Fibroblast of the aortic adventitia (primary cell): ENCODE measurements at regions not wholly inside any gene's neighbourhood (a gene's known extent, or its start where the extent isn't known, plus 50 kb on each side); places are given as distances from the start of the nearest gene placed in this dataset. TPM values are rescaled to one million over a fixed set of nuclear protein-coding genes. Genes with fewer than 3 reads are reported as not detected.
"Not testable (repeated sequence)": the region's sequence is repeated elsewhere in the genome, so short reads cannot be mapped to it uniquely, and the experiment has no call there.

Source experiments
- DNase-seq: peaks from one replicate; pipeline ENCODE4 v3.0.0-alpha.2; 2010; ENCODE audit warnings: low read depth
- H3K4me3 ChIP-seq: 2 replicates; pipeline ENCODE4 v1.5.1; 2011; ENCODE audit warnings: low read depth, mild to moderate bottlenecking, control low read depth, low read length, moderate library complexity
- CTCF ChIP-seq: IDR thresholded peaks from 2 replicates; pipeline ENCODE4 v1.5.1; 2011; ENCODE audit warnings: mild to moderate bottlenecking, low read length, control low read depth, inconsistent platforms; ENCODE audit not compliant: insufficient read depth
- small RNA-seq: library from RNA; depleted of rRNA; stranded (forward); fragments of <200 nt; gene quantifications from one replicate; pipeline ENCODE3, GENCODE V24; 2012

GRCh38 chr4:92241094-92241493, 62.7 kb upstream of the GRID2 start:
- TF ChIP-seq CTCF, result no peak
- no peak overlapping the region for H3K4me3 ChIP-seq
- no peak for DNase-seq

GRCh38 chr4:92246384-92246783, 57.4 kb upstream of the GRID2 start:
- no peak overlapping the region for H3K4me3 ChIP-seq
- DNase-seq, result no peak
- no peak for TF ChIP-seq CTCF

GRCh38 chr4:92249541-92249940, 54.2 kb upstream of the GRID2 start:
- TF ChIP-seq CTCF, result no peak
- H3K4me3 ChIP-seq, result no peak overlapping the region
- DNase-seq, result no peak

GRCh38 chr4:92251711-92252110, 52.1 kb upstream of the GRID2 start:
- H3K4me3 ChIP-seq, result no peak overlapping the region
- DNase-seq, result no peak
- TF ChIP-seq CTCF, result no peak

GRCh38 chr4:92252358-92252757, 51.4 kb upstream of the GRID2 start:
- not testable (repeated sequence) for DNase-seq

GRCh38 chr4:92252846-92253245, 50.9 kb upstream of the GRID2 start:
- no peak overlapping the region for H3K4me3 ChIP-seq
- no peak for DNase-seq
- TF ChIP-seq CTCF, result no peak

More at GRCh38 chr4:92252358-92252757, 51.4 kb upstream of the GRID2 start:
- not testable (repeated sequence) for H3K4me3 ChIP-seq

GRCh38 chr4:92253550-92253949, 50.2 kb upstream of the GRID2 start:
- no peak for DNase-seq
- TF ChIP-seq CTCF, result no peak
- no peak overlapping the region for H3K4me3 ChIP-seq

Small RNAs in the stretch of these regions (small RNA-seq; reads per million reads assigned to genes)
- gene KRT19P6, result not detected
